Hematopoietic multipotent progenitor cell treated with erythropoietin and hydrocortisone succinate and interleukin-3 and kit ligand, for 6 days (in vitro differentiated cells): ENCODE measurements at regions not wholly inside any gene's neighbourhood (a gene's known extent, or its start where the extent isn't known, plus 50 kb on each side); places are given as distances from the start of the nearest gene placed in this dataset.
"Not testable (repeated sequence)": the region's sequence is repeated elsewhere in the genome, so short reads cannot be mapped to it uniquely, and the experiment has no call there.

Experiments
- DNase-seq: peaks from one replicate; pipeline ENCODE4 v3.0.0-alpha.2; 2015

- no peak for DNase-seq
Observed at GRCh38 chr10:33643042-33643441, 308.6 kb upstream of the NRP1 start.

- DNase-seq, result no peak
Observed at GRCh38 chr10:33638891-33639290, 304.4 kb upstream of the NRP1 start.

- no peak for DNase-seq
Observed at GRCh38 chr10:33638374-33638773, 303.9 kb upstream of the NRP1 start.

- DNase-seq, result no peak
Observed at GRCh38 chr10:33635967-33636515, 301.6 kb upstream of the NRP1 start.

- DNase-seq, result no peak
Observed at GRCh38 chr10:33632432-33632831, 298.0 kb upstream of the NRP1 start.

- no peak for DNase-seq
Observed at GRCh38 chr10:33631991-33632390, 297.5 kb upstream of the NRP1 start.

- no peak for DNase-seq
Observed at GRCh38 chr10:33630761-33631160, 296.3 kb upstream of the NRP1 start.

GRCh38 chr10:33627611-33628010, 293.1 kb upstream of the NRP1 start:
- DNase-seq, result no peak

- no peak for DNase-seq
Observed at GRCh38 chr10:33626798-33627466, 292.5 kb upstream of the NRP1 start.

GRCh38 chr10:33623669-33624068, 289.2 kb upstream of the NRP1 start:
- no peak for DNase-seq

- DNase-seq, result no peak
Observed at GRCh38 chr10:33621101-33621500, 286.6 kb upstream of the NRP1 start.

GRCh38 chr10:33618196-33618595, 283.7 kb upstream of the NRP1 start:
- no peak for DNase-seq

- no peak for DNase-seq
Observed at GRCh38 chr10:33617381-33618080, 283.1 kb upstream of the NRP1 start.

GRCh38 chr10:33616956-33617355, 282.5 kb upstream of the NRP1 start:
- DNase-seq, result no peak

- DNase-seq, result no peak
Observed at GRCh38 chr10:33612551-33612950, 278.1 kb upstream of the NRP1 start.

GRCh38 chr10:33612116-33612515, 277.6 kb upstream of the NRP1 start:
- DNase-seq, result no peak

GRCh38 chr10:33611423-33611822, 277.0 kb upstream of the NRP1 start:
- DNase-seq, result no peak

GRCh38 chr10:33609546-33609945, 275.1 kb upstream of the NRP1 start:
- no peak for DNase-seq

GRCh38 chr10:33602278-33602677, 267.8 kb upstream of the NRP1 start:
- DNase-seq, result no peak

- DNase-seq, result no peak
Observed at GRCh38 chr10:33600381-33600780, 265.9 kb upstream of the NRP1 start.

GRCh38 chr10:33596422-33596821, 262.0 kb upstream of the NRP1 start:
- no peak for DNase-seq

- DNase-seq, result no peak
Observed at GRCh38 chr10:33594475-33594874, 260.0 kb upstream of the NRP1 start.

- no peak for DNase-seq
Observed at GRCh38 chr10:33588974-33589600, 254.6 kb upstream of the NRP1 start.

- DNase-seq, result not testable (repeated sequence)
Observed at GRCh38 chr10:33584596-33584995, 250.1 kb upstream of the NRP1 start.
